GM21360 (cell line): ENCODE measurements at regions not wholly inside any gene's neighbourhood (a gene's known extent, or its start where the extent isn't known, plus 50 kb on each side); places are given as distances from the start of the nearest gene placed in this dataset.

Experiments
- ATAC-seq: cut with Tn5 transposase; IDR thresholded peaks from one replicate; pipeline ENCODE4 v1.9.1; 2021; ENCODE audit warnings: mild to moderate bottlenecking, moderate library complexity; ENCODE audit not compliant: unreplicated experiment

- ATAC-seq = no peak
Observed at GRCh38 chr9:81741103-81741502, 51.8 kb upstream of the TLE1 start.

- ATAC-seq = no peak
Observed at GRCh38 chr9:81748091-81748490, 58.7 kb upstream of the TLE1 start.

GRCh38 chr9:81753436-81753835 lies 64.1 kb upstream of the TLE1 start:
- no peak for ATAC-seq

GRCh38 chr9:81754245-81754644 lies 64.9 kb upstream of the TLE1 start:
- ATAC-seq = no peak

- no peak for ATAC-seq
Observed at GRCh38 chr9:81755721-81756120, 66.4 kb upstream of the TLE1 start.

GRCh38 chr9:81756561-81756960 lies 67.2 kb upstream of the TLE1 start:
- ATAC-seq = no peak

- no peak for ATAC-seq
Observed at GRCh38 chr9:81758123-81758797, 68.9 kb upstream of the TLE1 start.

GRCh38 chr9:81759680-81760215 lies 70.4 kb upstream of the TLE1 start:
- ATAC-seq = no peak

GRCh38 chr9:81767921-81768320 lies 78.6 kb upstream of the TLE1 start:
- no peak for ATAC-seq

- no peak for ATAC-seq
Observed at GRCh38 chr9:81771571-81771970, 82.2 kb upstream of the TLE1 start.

- no peak for ATAC-seq
Observed at GRCh38 chr9:81772144-81772543, 82.8 kb upstream of the TLE1 start.

- ATAC-seq = no peak
Observed at GRCh38 chr9:81776390-81776789, 87.0 kb upstream of the TLE1 start.

- no peak for ATAC-seq
Observed at GRCh38 chr9:81776834-81777233, 87.5 kb upstream of the TLE1 start.

- no peak for ATAC-seq
Observed at GRCh38 chr9:81777482-81777881, 88.1 kb upstream of the TLE1 start.

- ATAC-seq = no peak
Observed at GRCh38 chr9:81782313-81782995, 93.1 kb upstream of the TLE1 start.

- ATAC-seq = no peak
Observed at GRCh38 chr9:81787747-81788632, 98.6 kb upstream of the TLE1 start.

GRCh38 chr9:81789721-81790120 lies 100.4 kb upstream of the TLE1 start:
- no peak for ATAC-seq

- no peak for ATAC-seq
Observed at GRCh38 chr9:81790166-81790565, 100.8 kb upstream of the TLE1 start.

- no peak for ATAC-seq
Observed at GRCh38 chr9:81791076-81791475, 101.7 kb upstream of the TLE1 start.

GRCh38 chr9:81798606-81799005 lies 109.3 kb upstream of the TLE1 start:
- ATAC-seq = no peak

GRCh38 chr9:81801190-81801589 lies 111.8 kb upstream of the TLE1 start:
- ATAC-seq = no peak
